GM18505 (cell line): ENCODE measurements at regions not wholly inside any gene's neighbourhood (a gene's known extent, or its start where the extent isn't known, plus 50 kb on each side); places are given as distances from the start of the nearest gene placed in this dataset.

Source experiments
- ATAC-seq: cut with Tn5 transposase; IDR thresholded peaks from one replicate; pipeline ENCODE4 v1.9.1; 2021; ENCODE audit not compliant: unreplicated experiment
- POLR2A ChIP-seq: IDR thresholded peaks from 4 replicates; pipeline ENCODE4 v1.6.1; 2011; ENCODE audit warnings: borderline replicate concordance; ENCODE audit not compliant: insufficient read depth, insufficient read length; ENCODE audit errors: extremely low read depth

DNA sequence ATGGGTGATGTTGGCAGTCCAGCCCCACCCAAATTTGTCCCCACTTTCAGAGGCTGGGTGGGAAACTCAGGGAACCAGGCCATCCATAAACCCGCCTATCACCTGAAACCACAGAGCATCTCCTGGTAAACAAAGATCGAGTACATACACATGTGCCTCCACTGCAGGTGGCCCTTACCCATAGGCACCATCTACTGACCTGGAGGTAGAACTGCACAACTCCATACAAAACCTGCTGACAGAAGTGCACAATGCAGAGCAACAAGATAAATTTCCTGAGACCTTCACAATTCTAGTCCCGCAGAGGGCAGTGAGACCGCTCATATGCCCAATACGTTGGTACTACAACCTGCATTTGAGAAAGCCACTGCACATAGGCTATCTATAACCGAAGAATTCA, 856.3 kb downstream of the SUCLG1 start:
- no peak for TF ChIP-seq POLR2A
- ATAC-seq = no peak

DNA sequence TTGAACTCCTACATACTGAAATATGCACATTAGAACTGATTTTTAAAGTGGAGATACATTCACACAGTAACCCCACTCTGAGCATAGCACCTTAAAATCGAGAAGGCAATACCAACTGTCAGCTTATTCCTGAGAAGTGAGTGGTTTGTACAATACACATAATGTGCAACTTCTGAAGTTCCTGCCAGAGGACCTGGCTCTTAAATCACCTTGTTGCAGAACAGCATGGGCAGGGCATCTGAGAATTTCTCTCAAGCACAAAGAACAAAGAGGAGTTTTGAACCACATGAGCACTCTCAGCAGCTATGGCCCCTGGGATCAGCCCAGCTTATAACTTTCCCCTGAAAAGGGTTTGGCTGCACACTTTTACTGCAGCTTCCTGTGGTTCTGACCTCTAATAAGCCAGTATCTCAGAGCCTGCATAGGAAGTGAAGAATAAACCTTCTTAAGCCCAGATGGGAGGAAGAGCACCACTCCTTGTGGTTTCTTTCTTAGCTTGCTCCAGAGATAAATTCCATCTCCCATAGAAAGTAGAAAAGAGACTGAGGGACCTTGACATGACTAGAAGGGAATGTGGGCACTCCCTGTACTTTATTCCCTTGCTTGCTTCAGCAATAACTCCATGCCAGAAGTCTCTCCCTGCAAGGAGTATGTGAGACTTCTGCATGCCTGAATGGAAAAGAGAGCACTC, 862.3 kb downstream of the SUCLG1 start:
- ATAC-seq = no peak
- TF ChIP-seq POLR2A = no peak

GRCh38 chr2:83595926-83596325, 863.2 kb downstream of the SUCLG1 start:
- ATAC-seq = no peak
- TF ChIP-seq POLR2A = no peak

- TF ChIP-seq POLR2A = no peak
- ATAC-seq = no peak
These were observed 863.9 kb downstream of the SUCLG1 start for GRCh38 chr2:83595121-83595690.

- TF ChIP-seq POLR2A = no peak
- no peak for ATAC-seq
These were observed 864.6 kb downstream of the SUCLG1 start for GRCh38 chr2:83594241-83595120.

- no peak for ATAC-seq
- TF ChIP-seq POLR2A = no peak
These were observed 871.8 kb downstream of the SUCLG1 start for GRCh38 chr2:83587309-83587708.

- no peak for ATAC-seq
- TF ChIP-seq POLR2A = no peak
These were observed 873.8 kb downstream of the SUCLG1 start for GRCh38 chr2:83585250-83585649.

- ATAC-seq = no peak
- no peak for TF ChIP-seq POLR2A
These were observed 874.4 kb downstream of the SUCLG1 start for GRCh38 chr2:83584672-83585071.

- ATAC-seq = no peak
These were observed 876.5 kb downstream of the SUCLG1 start for GRCh38 chr2:83582589-83582988.

GRCh38 chr2:83579507-83579906, 879.6 kb downstream of the SUCLG1 start:
- TF ChIP-seq POLR2A = no peak

More at GRCh38 chr2:83582589-83582988, 876.5 kb downstream of the SUCLG1 start:
- TF ChIP-seq POLR2A = no peak

DNA sequence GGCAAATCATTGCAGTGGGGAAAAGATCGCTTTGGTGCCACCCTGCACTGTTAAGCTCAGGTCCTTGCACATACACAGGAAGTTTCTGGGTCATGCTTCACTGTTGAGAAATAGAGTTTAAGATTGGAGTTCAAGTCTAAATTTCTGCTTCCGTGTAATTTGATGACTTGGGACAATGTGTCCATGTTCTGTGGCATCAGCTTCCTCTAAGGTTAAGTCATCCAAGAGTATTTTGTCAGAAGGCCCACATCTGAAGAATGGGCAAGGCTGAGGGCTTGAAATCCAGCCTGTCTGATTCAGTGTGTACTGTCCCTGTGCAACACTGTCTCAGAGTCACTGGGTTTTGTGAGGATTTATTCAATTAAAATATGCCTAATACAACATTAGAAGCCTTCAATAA, 880.7 kb downstream of the SUCLG1 start:
- TF ChIP-seq POLR2A = no peak
- no peak for ATAC-seq

More at GRCh38 chr2:83579507-83579906, 879.6 kb downstream of the SUCLG1 start:
- ATAC-seq = no peak

DNA sequence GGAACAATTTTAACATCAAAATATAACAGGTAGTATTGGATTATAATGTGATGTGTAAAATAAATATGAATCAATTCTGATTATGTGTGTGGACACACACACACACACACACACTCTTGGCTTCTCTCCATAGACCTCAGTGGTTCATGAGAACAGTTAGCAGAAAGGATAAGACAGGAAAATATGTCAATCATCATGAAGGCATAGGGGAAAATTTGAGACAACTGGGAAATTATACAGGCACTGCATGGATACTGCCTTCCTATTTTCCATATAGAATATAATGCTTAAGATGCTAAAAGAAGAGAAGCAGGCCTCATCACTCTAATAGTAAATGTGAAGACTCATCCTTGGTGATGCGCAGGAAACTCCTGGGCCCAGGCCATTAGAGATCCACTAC, 884.5 kb downstream of the SUCLG1 start:
- ATAC-seq = no peak
- TF ChIP-seq POLR2A = no peak

- ATAC-seq = no peak
- no peak for TF ChIP-seq POLR2A
These were observed 886.0 kb downstream of the SUCLG1 start for GRCh38 chr2:83573060-83573459.
